ENCODE measurements at regions not wholly inside any gene's neighbourhood (a gene's known extent, or its start where the extent isn't known, plus 50 kb on each side); places are given as distances from the start of the nearest gene placed in this dataset.

GRCh38 chr16:13806671-13807070 is 113.3 kb upstream of the ERCC4 start:
- H3K79me2 ChIP-seq (replicated peaks; ENCODE audit: insufficient read depth), result no peaks in the 10 kb centered on the region
- no peak for ATAC-seq

More at GRCh38 chr16:13806671-13807070, 113.3 kb upstream of the ERCC4 start:
- peaks cover 2% of the 10 kb centered on the region for H3K27me3 Mint-ChIP-seq (ENCODE audit: insufficient read depth, low read depth, poor library complexity)
- H3K4me3 Mint-ChIP-seq, result no peak overlapping the region
- Histone ChIP-seq H3K27ac (ENCODE audit: low read depth) (no peak overlapping the region), H3K4me3 (no peak overlapping the region), H3K9me2 (ENCODE audit: insufficient read depth) (peaks cover 9% of the 10 kb centered on the region; the same call in 1 of the 2 replicates), H4K20me1 (replicated peaks; ENCODE audit: insufficient read depth) (no peaks in the 10 kb centered on the region), H3K36me3 (ENCODE audit: insufficient read depth) (no peaks in the 10 kb centered on the region), H3K4me2 (no peak overlapping the region), H2AFZ (no peak overlapping the region), H3K27me3 (ENCODE audit: insufficient read depth) (no peaks in the 10 kb centered on the region), H3K4me1 (ENCODE audit: insufficient read depth) (no peaks in the 10 kb centered on the region), H3F3A (replicated peaks; ENCODE audit: low read depth) (no peaks in the 10 kb centered on the region)
- TF ChIP-seq EZH2phosphoT487 (IDR thresholded peaks at IDR 0.05; ENCODE audit: unreplicated experiment), result no peak
- TF ChIP-seq CTCF (conservative IDR thresholded peaks at IDR 0.05; ENCODE audit: low read depth in 2 of 2), result no peak
- TF ChIP-seq REST (IDR thresholded peaks at IDR 0.05; ENCODE audit: unreplicated experiment), result no peak
- TF ChIP-seq EZH2 (IDR thresholded peaks at IDR 0.05; ENCODE audit: low read depth, unreplicated experiment), result no peak
- TF ChIP-seq STAT1 (IDR thresholded peaks at IDR 0.05; ENCODE audit: unreplicated experiment), result no peak
- TF ChIP-seq NANOG (IDR thresholded peaks at IDR 0.05; ENCODE audit: borderline replicate concordance), result no peak
- no peak for TF ChIP-seq CREB1 (CRISPR knock-in tag; IDR thresholded peaks at IDR 0.05; ENCODE audit: low read depth)
- TF ChIP-seq ZNF114 (CRISPR knock-in tag; IDR thresholded peaks at IDR 0.05), result no peak
- TF ChIP-seq POLR2AphosphoS5 (IDR thresholded peaks at IDR 0.05; ENCODE audit: low read depth), result no peak
- no peak for TF ChIP-seq JUNB (IDR thresholded peaks at IDR 0.05; ENCODE audit: unreplicated experiment)
- no peak for TF ChIP-seq ZNF331 (CRISPR knock-in tag; IDR thresholded peaks at IDR 0.05; ENCODE audit: low read depth)
- TF ChIP-seq ETS1 (IDR thresholded peaks at IDR 0.05), result no peak
- no peak for TF ChIP-seq ZNF462 (CRISPR knock-in tag; IDR thresholded peaks at IDR 0.05)
- H3K4me1 Mint-ChIP-seq, result peaks cover 9% of the 10 kb centered on the region; the same call in 2 of the 3 replicates
- no peaks in the 10 kb centered on the region for H3K36me3 Mint-ChIP-seq (ENCODE audit: low read depth)
- H3K9me3 Mint-ChIP-seq, result no peaks in the 10 kb centered on the region
- no peak for DNase-seq (ENCODE audit: low spot score)
- H3K27ac Mint-ChIP-seq, result no peak overlapping the region
